PC-3 (cell line): ENCODE measurements at regions not wholly inside any gene's neighbourhood (a gene's known extent, or its start where the extent isn't known, plus 50 kb on each side); places are given as distances from the start of the nearest gene placed in this dataset.

Source experiments
- CTCF ChIP-seq: fragments of 300-600 bp; sonication (generic); conservative IDR thresholded peaks from 2 replicates; pipeline ENCODE4 v1.5.1; 2017; ENCODE audit warnings: antibody characterized with exemption, low read depth, mild to moderate bottlenecking, low read length
- EZH2 ChIP-seq: fragments of 300-600 bp; sonication (generic); IDR thresholded peaks from one replicate; pipeline ENCODE4 v1.6.1; 2017; ENCODE audit warnings: antibody characterized with exemption, mild to moderate bottlenecking, low read length; ENCODE audit not compliant: unreplicated experiment
- EZH2phosphoT487 ChIP-seq: fragments of 300-600 bp; sonication (generic); IDR thresholded peaks from 2 replicates; pipeline ENCODE4 v1.6.1; 2018; ENCODE audit warnings: mild to moderate bottlenecking, antibody characterized with exemption, low read length, borderline replicate concordance

GRCh38 chr5:108634617-108635288 is 112.9 kb upstream of the FER start:
- TF ChIP-seq CTCF (no peak), EZH2 (no peak), EZH2phosphoT487 (no peak)
